HepG2 (cell line): ENCODE measurements at regions not wholly inside any gene's neighbourhood (a gene's known extent, or its start where the extent isn't known, plus 50 kb on each side); places are given as distances from the start of the nearest gene placed in this dataset.

Experiments
- BATF2 ChIP-seq: sonication (generic); formaldehyde crosslinking; IDR thresholded peaks from 2 replicates; pipeline ENCODE4 v1.8.0; 2022; ENCODE audit warnings: mild to moderate bottlenecking, missing genetic modification reagents, moderate library complexity
- CREM ChIP-seq, 2 experiments: sonication (generic) in 1 of 2; formaldehyde crosslinking in 1 of 2; IDR thresholded peaks; 2 replicates each; pipeline versions ENCODE4 v1.4.0 to v1.6.1; 2016 to 2020; ENCODE audit warnings: antibody characterized with exemption in 1 of 2, mild to moderate bottlenecking in 1 of 2, missing genetic modification reagents in 1 of 2
- ELF3 ChIP-seq: IDR thresholded peaks from 2 replicates; pipeline ENCODE4 v1.6.1; 2016; ENCODE audit warnings: missing genetic modification reagents, missing compliant biosample characterization
- IKZF5 ChIP-seq: IDR thresholded peaks from 2 replicates; pipeline ENCODE4 v1.6.1; 2018; ENCODE audit warnings: missing genetic modification reagents, mild to moderate bottlenecking, missing compliant biosample characterization
- ISL2 ChIP-seq: sonication (generic); formaldehyde crosslinking; IDR thresholded peaks from 2 replicates; pipeline ENCODE4 v1.5.0; 2020; ENCODE audit warnings: missing genetic modification reagents
- MAF1 ChIP-seq: sonication (generic); formaldehyde crosslinking; IDR thresholded peaks from 2 replicates; pipeline ENCODE4 v1.5.0; 2020; ENCODE audit warnings: missing genetic modification reagents, borderline replicate concordance
- MED8 ChIP-seq: sonication (generic); formaldehyde crosslinking; IDR thresholded peaks from 2 replicates; pipeline ENCODE4 v1.8.1; 2023; ENCODE audit warnings: mild to moderate bottlenecking, missing genetic modification reagents; ENCODE audit not compliant: insufficient replicate concordance
- NCOA2 ChIP-seq: sonication (generic); formaldehyde crosslinking; IDR thresholded peaks from 2 replicates; pipeline ENCODE4 v1.8.0; 2022; ENCODE audit warnings: inconsistent platforms
- NFKBIZ ChIP-seq: IDR thresholded peaks from 2 replicates; pipeline ENCODE4 v1.6.1; 2018; ENCODE audit warnings: missing genetic modification reagents, missing compliant biosample characterization
- PPARG ChIP-seq: conservative IDR thresholded peaks from 2 replicates; pipeline ENCODE4 v1.6.1; 2016; ENCODE audit warnings: missing biosample characterization, missing genetic modification reagents
- RXRB ChIP-seq: IDR thresholded peaks from 2 replicates; pipeline ENCODE4 v1.6.1; 2016; ENCODE audit warnings: borderline replicate concordance, missing genetic modification reagents, missing compliant biosample characterization
- SAP130 ChIP-seq: IDR thresholded peaks from 2 replicates; pipeline ENCODE4 v1.6.1; 2016; ENCODE audit warnings: low read depth
- SMARCE1 ChIP-seq: fragments of 450-650 bp; IDR thresholded peaks from 2 replicates; pipeline ENCODE4 v1.6.1; 2017; ENCODE audit warnings: borderline replicate concordance
- SOX5 ChIP-seq: IDR thresholded peaks from 2 replicates; pipeline ENCODE4 v1.6.1; 2016; ENCODE audit warnings: borderline replicate concordance
- YY1 ChIP-seq: IDR thresholded peaks from 2 replicates; pipeline ENCODE4 v1.6.1; 2011; ENCODE audit warnings: low read length, low read depth, moderate library complexity, mild to moderate bottlenecking; ENCODE audit not compliant: insufficient read depth, insufficient replicate concordance
- ZNF317 ChIP-seq: sonication (generic); formaldehyde crosslinking; IDR thresholded peaks from 2 replicates; pipeline ENCODE4 v1.5.0; 2020; ENCODE audit warnings: mild to moderate bottlenecking, missing genetic modification reagents
- ZNF33B ChIP-seq: sonication (generic); formaldehyde crosslinking; IDR thresholded peaks from 2 replicates; pipeline ENCODE4 v1.5.1; 2020; ENCODE audit warnings: mild to moderate bottlenecking, missing genetic modification reagents
- ZNF362 ChIP-seq: sonication (generic); formaldehyde crosslinking; IDR thresholded peaks from 2 replicates; pipeline ENCODE4 v1.4.0; 2020; ENCODE audit warnings: missing genetic modification reagents, mild to moderate bottlenecking, borderline replicate concordance
- ZNF605 ChIP-seq: sonication (generic); formaldehyde crosslinking; IDR thresholded peaks from 2 replicates; pipeline ENCODE4 v1.8.0; 2022; ENCODE audit warnings: mild to moderate bottlenecking, missing genetic modification reagents
- ZNF710 ChIP-seq: sonication (generic); formaldehyde crosslinking; IDR thresholded peaks from 2 replicates; pipeline ENCODE4 v1.5.0; 2020; ENCODE audit warnings: mild to moderate bottlenecking, missing genetic modification reagents, borderline replicate concordance
- ZNF800 ChIP-seq: sonication (generic); formaldehyde crosslinking; IDR thresholded peaks from 2 replicates; pipeline ENCODE4 v1.4.0; 2020; ENCODE audit warnings: missing genetic modification reagents
- ZNF816 ChIP-seq: sonication (generic); formaldehyde crosslinking; IDR thresholded peaks from 2 replicates; pipeline ENCODE4 v1.8.0; 2022; ENCODE audit warnings: missing genetic modification reagents, mild to moderate bottlenecking, borderline replicate concordance

- TF ChIP-seq ZNF317 (CRISPR knock-in tag) (peak; percentile 30; the same call in 1 of the 2 replicates), MAF1 (CRISPR knock-in tag) (no peak), BATF2 (no peak), ZNF605 (CRISPR knock-in tag) (peak; percentile 28; the same call in 1 of the 2 replicates), SOX5 (CRISPR knock-in tag) (peak; percentile 97), ZNF710 (CRISPR knock-in tag) (peak; percentile 44; the same call in 1 of the 2 replicates), NCOA2 (CRISPR knock-in tag) (peak; percentile 97), SMARCE1 (no peak), ZNF800 (no peak), IKZF5 (CRISPR knock-in tag) (peak; percentile 85), ISL2 (peak; percentile 84), ZNF362 (CRISPR knock-in tag) (peak; percentile 87), SAP130 (CRISPR knock-in tag) (peak; percentile 79), ZNF816 (CRISPR knock-in tag) (0 out of 2 replicates have a peak, but pooled peaks have one; percentile 50), PPARG (peak; percentile 74), YY1 (no peak), ELF3 (peak; percentile 80), ZNF33B (CRISPR knock-in tag) (0 out of 2 replicates have a peak, but pooled peaks have one; percentile 58), NFKBIZ (CRISPR knock-in tag) (peak; percentile 55; the same call in 1 of the 2 replicates), MED8 (CRISPR knock-in tag) (peak; percentile 77), RXRB (CRISPR knock-in tag) (peak; percentile 81), CREM (IDR thresholded peaks at IDR 0.05) (peak; percentile 74; the same call in 1 of the 2 replicates), CREM (CRISPR knock-in tag; IDR thresholded peaks at IDR 0.05) (no peak)
These were observed 72.2 kb upstream of the TMEM17 start (continued) for GRCh38 chr2:62577994-62578781.
